ENCODE measurements at regions not wholly inside any gene's neighbourhood (a gene's known extent, or its start where the extent isn't known, plus 50 kb on each side); places are given as distances from the start of the nearest gene placed in this dataset.
"Not testable (repeated sequence)": the region's sequence is repeated elsewhere in the genome, so short reads cannot be mapped to it uniquely, and the experiment has no call there.

DNA sequence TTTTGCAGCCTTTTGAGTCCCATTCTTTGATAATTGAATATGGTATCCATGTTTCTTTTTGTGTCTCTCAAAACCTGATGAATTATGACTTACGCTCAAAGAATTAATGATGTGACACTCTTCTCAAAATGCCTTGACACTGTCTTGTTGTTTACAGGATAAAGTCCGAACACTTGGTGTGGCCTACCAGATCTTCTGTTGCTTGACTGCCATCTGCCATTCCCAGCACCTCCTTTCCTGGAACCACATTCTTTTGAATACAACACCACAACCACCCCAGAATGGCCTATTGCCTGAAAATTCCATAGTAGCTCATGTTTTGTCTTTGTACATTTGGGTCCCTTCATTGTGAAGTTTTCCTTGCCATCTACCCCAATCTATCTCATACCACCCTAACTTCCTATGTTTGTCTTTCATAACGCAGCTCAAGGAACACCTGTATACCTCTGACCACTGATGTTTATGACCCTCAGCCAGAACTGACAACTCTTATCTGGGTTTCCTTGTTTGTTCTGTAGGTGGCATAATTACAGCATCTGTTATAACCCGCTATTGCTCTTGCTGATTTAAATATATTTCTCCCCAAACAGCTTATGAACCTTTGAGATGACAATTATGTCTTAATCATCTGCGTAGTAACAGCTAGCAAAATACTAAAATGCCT, 991.3 kb downstream of the RAB28 start:
- H3K27ac Mint-ChIP-seq: no peak overlapping the region
- POLR2A ChIA-PET: no interaction called here
- peaks cover 6% of the 10 kb centered on the region for H3K9me3 Mint-ChIP-seq (ENCODE audit: low read depth)

DNA sequence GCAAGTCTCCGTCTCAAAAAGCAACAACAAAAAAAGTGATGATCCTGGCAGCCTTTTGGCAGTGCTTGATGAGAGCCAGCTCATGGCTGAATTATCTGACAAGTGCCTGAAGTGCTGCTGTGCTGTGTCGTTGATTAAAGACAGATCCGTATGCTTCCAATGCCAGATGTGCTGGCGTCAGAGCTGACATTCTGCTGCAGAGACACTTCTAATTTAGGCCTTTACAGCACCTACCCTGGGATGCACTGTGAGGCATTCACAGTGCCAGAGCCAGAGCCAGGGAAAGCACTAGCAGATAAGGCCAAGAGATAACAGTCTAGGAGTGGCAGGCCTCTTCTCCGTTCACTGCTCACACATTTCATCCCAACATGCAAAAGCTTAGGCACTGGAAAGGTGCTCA, 995.5 kb downstream of the RAB28 start:
- Mint-ChIP-seq H3K36me3 (ENCODE audit: low read depth) (no peaks in the 10 kb centered on the region), H3K27ac (no peak overlapping the region), H3K4me1 (no peaks in the 10 kb centered on the region), H3K4me3 (no peak overlapping the region), H3K27me3 (peaks cover 2% of the 10 kb centered on the region), H3K9me3 (ENCODE audit: low read depth) (peaks cover 10% of the 10 kb centered on the region)
- intact Hi-C loops (cut with DNase I, micrococcal nuclease): no loop called here
- ChIA-PET CTCF (interaction anchor here (0.7 kb wide), 1 partner anchor 8 kb away, joined by 3 read pairs; no protein-coding TSS in a partner anchor), POLR2A (no interaction called here)
- ATAC-seq (no peak), DNase-seq (no peak)

More for the DNA sequence above, 991.3 kb downstream of the RAB28 start:
- Mint-ChIP-seq H3K27me3 (no peaks in the 10 kb centered on the region), H3K36me3 (ENCODE audit: low read depth) (no peaks in the 10 kb centered on the region), H3K4me3 (no peak overlapping the region), H3K4me1 (no peaks in the 10 kb centered on the region)
- DNase-seq: no peak
- intact Hi-C loops (cut with DNase I, micrococcal nuclease): no loop called here
- no peak for ATAC-seq
- CTCF ChIA-PET: interaction anchor here (0.6 kb wide), 1 partner anchor 139 kb away, joined by 3 read pairs; no protein-coding TSS in a partner anchor

DNA sequence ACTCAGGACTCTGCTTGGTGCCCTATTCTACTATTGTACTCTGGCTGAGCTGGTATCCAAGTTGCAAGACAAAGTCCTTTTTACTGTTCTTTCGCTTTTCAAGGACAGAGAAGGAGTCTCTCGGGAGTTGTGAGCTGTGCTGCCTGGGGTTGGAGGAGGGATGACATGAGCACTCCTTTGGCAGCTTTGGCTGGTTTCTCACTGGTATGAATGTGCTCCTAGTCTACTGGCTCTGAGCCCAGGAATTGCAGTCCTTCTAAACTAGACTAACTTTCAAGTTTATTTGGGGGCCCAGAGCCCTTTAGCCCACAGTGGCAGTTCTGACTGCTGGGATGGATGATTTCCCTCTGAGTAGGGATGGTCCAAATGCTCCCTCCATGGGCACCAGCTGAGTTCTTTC, 997.1 kb downstream of the RAB28 start:
- no peak for DNase-seq
- Mint-ChIP-seq H3K4me3 (no peak overlapping the region), H3K36me3 (ENCODE audit: low read depth) (no peaks in the 10 kb centered on the region), H3K27ac (no peak overlapping the region), H3K4me1 (no peaks in the 10 kb centered on the region), H3K9me3 (ENCODE audit: low read depth) (peaks cover 10% of the 10 kb centered on the region), H3K27me3 (peaks cover 2% of the 10 kb centered on the region)
- no peak for ATAC-seq
- ChIA-PET POLR2A (no interaction called here), CTCF (no interaction called here)
- intact Hi-C loops (cut with DNase I, micrococcal nuclease): no loop called here

DNA sequence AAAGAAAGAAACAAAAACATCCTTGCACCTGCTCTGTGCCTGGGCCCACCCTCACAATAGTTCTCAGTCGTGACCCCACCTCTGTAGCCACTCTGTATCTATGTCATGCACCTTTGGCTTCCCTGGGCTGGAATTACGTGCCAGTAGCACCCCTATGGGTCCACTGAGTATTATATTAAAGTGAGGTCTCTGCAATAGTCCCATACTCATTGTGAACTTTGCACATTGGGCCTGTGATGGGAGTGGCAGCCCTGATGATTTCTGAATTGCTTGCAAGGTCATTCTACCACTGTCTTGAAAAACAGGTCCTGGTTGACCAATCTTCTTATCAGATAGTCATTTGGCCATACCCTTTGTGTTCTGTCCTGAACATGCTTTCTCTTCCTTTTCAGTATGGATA, 1012.1 kb downstream of the RAB28 start:
- no peaks in the 10 kb centered on the region for H3K4me1 Mint-ChIP-seq
- no peak for ATAC-seq
- no peak for DNase-seq
- H3K27me3 Mint-ChIP-seq: no peaks in the 10 kb centered on the region
- no peak overlapping the region for H3K4me3 Mint-ChIP-seq
- peaks cover 3% of the 10 kb centered on the region for H3K9me3 Mint-ChIP-seq (ENCODE audit: low read depth)
- no peaks in the 10 kb centered on the region for H3K36me3 Mint-ChIP-seq (ENCODE audit: low read depth)
- no peak overlapping the region for H3K27ac Mint-ChIP-seq
- intact Hi-C loops (cut with DNase I, micrococcal nuclease): no loop called here
- ChIA-PET POLR2A (no interaction called here), CTCF (no interaction called here)

DNA sequence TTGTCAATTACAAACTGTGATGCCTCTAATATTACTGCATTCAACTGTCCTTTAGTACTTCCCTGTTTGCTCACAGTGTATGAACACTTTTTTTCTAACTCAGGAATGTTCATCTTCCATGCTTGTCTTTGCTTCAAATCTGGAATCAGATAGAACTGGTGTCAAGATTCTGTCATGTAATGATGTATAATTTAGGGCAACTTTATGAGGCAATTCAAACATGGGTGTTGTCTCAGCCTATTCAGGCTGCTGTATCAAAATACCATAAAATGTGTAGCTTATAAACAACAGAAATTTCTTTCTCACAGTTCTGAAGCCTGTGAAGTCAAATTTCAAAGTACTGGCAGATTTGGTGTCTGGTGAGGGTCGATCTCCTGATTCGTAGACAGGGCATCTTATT, 1012.9 kb downstream of the RAB28 start:
- H3K9me3 Mint-ChIP-seq (ENCODE audit: low read depth): peaks cover 3% of the 10 kb centered on the region
- H3K4me1 Mint-ChIP-seq: no peaks in the 10 kb centered on the region
- CTCF ChIA-PET: no interaction called here
- intact Hi-C loops (cut with DNase I, micrococcal nuclease): no loop called here
- ATAC-seq (no peak), DNase-seq (no peak)
- POLR2A ChIA-PET: no interaction called here
- no peaks in the 10 kb centered on the region for H3K27me3 Mint-ChIP-seq
- no peaks in the 10 kb centered on the region for H3K36me3 Mint-ChIP-seq (ENCODE audit: low read depth)
- no peak overlapping the region for H3K27ac Mint-ChIP-seq
- H3K4me3 Mint-ChIP-seq: no peak overlapping the region

DNA sequence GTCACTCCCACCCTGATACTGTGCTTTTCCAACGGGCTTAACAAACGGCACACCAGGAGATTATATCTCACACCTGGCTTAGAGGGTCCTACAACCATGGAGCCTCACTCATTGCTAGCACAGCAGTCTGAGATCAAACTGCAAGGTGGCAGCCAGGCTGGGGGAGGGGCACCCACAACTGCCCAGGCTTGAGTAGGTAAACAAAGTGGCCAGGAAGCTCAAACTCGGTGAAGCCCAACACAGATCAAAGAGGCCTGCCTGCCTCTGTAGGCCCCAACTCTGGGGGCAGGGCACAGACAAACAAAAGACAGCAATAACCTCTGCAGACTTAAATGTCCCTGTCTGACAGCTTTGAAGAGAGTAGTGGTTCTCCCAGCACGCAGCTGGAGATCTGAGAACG, 1022.6 kb downstream of the RAB28 start:
- H3K4me3 Mint-ChIP-seq; H3K27ac Mint-ChIP-seq; DNase-seq; POLR2A ChIA-PET; CTCF ChIA-PET; H3K27me3 Mint-ChIP-seq; ATAC-seq; H3K4me1 Mint-ChIP-seq; intact Hi-C loops (cut with DNase I, micrococcal nuclease); H3K36me3 Mint-ChIP-seq (ENCODE audit: low read depth): not testable (repeated sequence)
- peaks cover 10% of the 10 kb centered on the region for H3K9me3 Mint-ChIP-seq (ENCODE audit: low read depth)

DNA sequence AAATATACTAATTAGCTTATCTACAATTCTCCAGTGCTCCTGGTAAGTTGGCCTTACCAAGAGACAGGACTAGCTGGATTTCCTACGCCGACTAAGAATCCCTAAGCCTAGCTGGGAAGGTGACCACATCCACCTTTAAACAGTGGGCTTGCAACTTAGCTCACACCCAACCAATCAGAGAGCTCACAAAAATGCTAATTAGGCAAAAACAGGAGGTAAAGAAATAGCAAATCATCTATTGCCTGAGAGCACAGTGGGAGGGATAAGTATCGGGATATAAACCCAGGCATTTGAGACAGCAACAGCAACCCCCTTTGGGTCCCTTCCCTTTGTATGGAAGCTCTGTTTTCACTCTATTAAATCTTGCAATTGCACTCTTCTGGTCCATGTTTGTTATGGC, 1025.0 kb downstream of the RAB28 start:
- Mint-ChIP-seq H3K36me3 (ENCODE audit: low read depth) (peaks cover 3% of the 10 kb centered on the region), H3K4me3 (no peak overlapping the region), H3K27ac (no peak overlapping the region), H3K27me3 (no peaks in the 10 kb centered on the region), H3K9me3 (ENCODE audit: low read depth) (peaks cover 5% of the 10 kb centered on the region), H3K4me1 (no peaks in the 10 kb centered on the region)
- no peak for ATAC-seq
- intact Hi-C loops (cut with DNase I, micrococcal nuclease): no loop called here
- POLR2A ChIA-PET: no interaction called here
- DNase-seq: no peak
- CTCF ChIA-PET: interaction anchor here (0.8 to 0.9 kb wide), 2 partner anchors 23 to 33 kb away, joined by 3 read pairs; no protein-coding TSS in a partner anchor

DNA sequence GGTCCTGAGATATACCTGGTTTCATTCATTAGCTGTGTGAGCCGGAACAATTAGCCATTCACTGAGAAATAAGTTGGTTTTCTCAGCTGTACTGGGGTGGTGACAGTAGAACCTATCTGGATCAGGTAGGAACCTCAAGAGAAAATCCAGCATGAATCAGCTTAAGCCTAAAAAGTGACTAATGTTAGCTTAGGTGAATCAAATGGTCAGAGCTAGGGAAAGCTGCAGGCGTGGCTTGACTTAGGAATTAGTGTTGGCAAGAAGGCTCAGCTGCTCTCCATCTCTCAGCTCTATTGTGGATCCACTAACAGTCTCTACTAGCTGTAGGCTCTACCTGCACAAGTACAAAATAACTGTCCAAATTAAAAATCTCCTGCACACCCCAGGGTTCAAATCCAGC, 1025.5 kb downstream of the RAB28 start:
- H3K27me3 Mint-ChIP-seq: no peaks in the 10 kb centered on the region
- CTCF ChIA-PET: interaction anchor here (0.8 to 0.9 kb wide), 2 partner anchors 22 to 34 kb away, joined by 3 read pairs; no protein-coding TSS in a partner anchor
- peaks cover 3% of the 10 kb centered on the region for H3K36me3 Mint-ChIP-seq (ENCODE audit: low read depth)
- no peaks in the 10 kb centered on the region for H3K4me1 Mint-ChIP-seq
- H3K4me3 Mint-ChIP-seq: no peak overlapping the region
- POLR2A ChIA-PET: no interaction called here
- ATAC-seq (no peak), DNase-seq (no peak)
- intact Hi-C loops (cut with DNase I, micrococcal nuclease): no loop called here
- peaks cover 5% of the 10 kb centered on the region for H3K9me3 Mint-ChIP-seq (ENCODE audit: low read depth)
- no peak overlapping the region for H3K27ac Mint-ChIP-seq

DNA sequence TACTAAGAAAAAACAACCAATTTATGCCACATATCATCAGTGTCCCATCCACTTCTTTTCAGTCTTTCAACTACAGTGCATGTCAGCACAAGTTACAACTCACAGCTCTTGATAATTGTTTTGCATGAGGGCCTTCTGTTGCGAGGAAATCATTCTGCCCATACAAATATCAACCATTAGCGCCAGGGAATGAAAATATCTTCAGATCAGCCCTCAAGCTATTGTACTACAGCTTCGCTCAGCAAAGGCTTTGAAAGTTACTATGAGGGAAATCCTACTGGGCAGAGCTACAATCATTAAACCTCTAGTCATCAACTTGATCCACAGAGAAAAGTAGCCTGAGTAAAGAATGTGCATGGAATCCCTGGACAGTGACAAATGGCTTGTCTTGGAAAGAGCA, 1023.6 kb upstream of the HS3ST1 start:
- DNase-seq: no peak
- no peaks in the 10 kb centered on the region for H3K27me3 Mint-ChIP-seq
- intact Hi-C loops (cut with DNase I, micrococcal nuclease): no loop called here
- H3K36me3 Mint-ChIP-seq (ENCODE audit: low read depth): no peaks in the 10 kb centered on the region
- H3K9me3 Mint-ChIP-seq (ENCODE audit: low read depth): peaks cover 17% of the 10 kb centered on the region
- no peaks in the 10 kb centered on the region for H3K4me1 Mint-ChIP-seq
- POLR2A ChIA-PET: no interaction called here
- ATAC-seq: no peak
- H3K27ac Mint-ChIP-seq: no peak overlapping the region
- no peak overlapping the region for H3K4me3 Mint-ChIP-seq
- CTCF ChIA-PET: no interaction called here

DNA sequence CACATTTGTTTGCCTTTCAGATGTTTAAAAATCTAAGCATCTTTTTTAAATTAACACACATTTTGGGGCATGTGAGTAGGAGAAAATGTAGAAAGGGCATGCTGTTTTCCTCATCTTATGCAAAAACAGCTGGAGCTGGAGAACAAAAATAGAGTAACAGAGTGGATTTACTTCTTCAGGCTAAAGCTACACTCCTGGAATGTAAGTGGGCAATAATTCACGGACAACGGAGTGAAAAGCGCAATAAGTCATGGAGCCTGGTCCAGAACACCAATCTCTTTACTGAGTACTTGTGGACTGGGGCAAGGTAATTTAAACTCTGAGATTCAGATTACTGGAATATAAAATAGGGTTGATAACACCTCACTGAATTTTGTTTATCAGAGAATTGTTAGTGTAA, 1018.8 kb upstream of the HS3ST1 start:
- intact Hi-C loops (cut with DNase I, micrococcal nuclease): no loop called here

DNA sequence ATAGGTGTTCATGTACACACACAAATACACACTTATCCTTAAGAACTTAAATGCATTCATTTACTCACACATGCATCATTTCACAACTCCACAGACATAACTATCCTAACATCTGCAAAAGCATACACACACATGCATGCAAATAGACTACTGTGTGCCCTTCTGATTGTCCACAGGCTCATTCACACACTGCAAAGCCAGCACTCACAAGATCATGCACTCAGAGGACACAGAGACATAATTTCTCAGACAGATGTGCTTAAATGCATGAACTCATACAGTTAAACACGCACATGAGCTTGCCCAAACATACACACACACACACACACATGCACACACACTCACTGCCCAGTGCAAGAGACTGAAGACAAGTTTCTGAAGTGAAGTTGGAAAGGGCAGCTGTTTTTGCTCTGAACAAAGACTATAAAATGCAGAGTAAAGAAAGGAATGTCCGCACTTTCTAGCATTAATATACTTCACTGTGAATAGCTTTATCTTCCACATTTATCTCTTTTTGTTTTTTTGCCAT, 1018.0 kb upstream of the HS3ST1 start:
- peaks cover 2% of the 10 kb centered on the region for H3K27me3 Mint-ChIP-seq
- no peaks in the 10 kb centered on the region for H3K4me1 Mint-ChIP-seq
- CTCF ChIA-PET: interaction anchor here (0.8 kb wide), 1 partner anchor 819 kb away, joined by 3 read pairs; no protein-coding TSS in a partner anchor
- POLR2A ChIA-PET: no interaction called here
- H3K27ac Mint-ChIP-seq: no peak overlapping the region
- H3K36me3 Mint-ChIP-seq (ENCODE audit: low read depth): no peaks in the 10 kb centered on the region
- no peak overlapping the region for H3K4me3 Mint-ChIP-seq
- H3K9me3 Mint-ChIP-seq (ENCODE audit: low read depth): peaks cover 20% of the 10 kb centered on the region
- intact Hi-C loops (cut with DNase I, micrococcal nuclease): no loop called here
- ATAC-seq (no peak), DNase-seq (no peak)

More for the DNA sequence above, 1018.8 kb upstream of the HS3ST1 start:
- ATAC-seq: no peak
- CTCF ChIA-PET: interaction anchor here (0.8 to 1.0 kb wide), 2 partner anchors 186 to 819 kb away, joined by 3 read pairs; no protein-coding TSS in a partner anchor
- Mint-ChIP-seq H3K27ac (no peak overlapping the region), H3K9me3 (ENCODE audit: low read depth) (peaks cover 20% of the 10 kb centered on the region), H3K36me3 (ENCODE audit: low read depth) (no peaks in the 10 kb centered on the region), H3K4me3 (no peak overlapping the region), H3K27me3 (peaks cover 2% of the 10 kb centered on the region), H3K4me1 (no peaks in the 10 kb centered on the region)
- POLR2A ChIA-PET: no interaction called here
- no peak for DNase-seq

DNA sequence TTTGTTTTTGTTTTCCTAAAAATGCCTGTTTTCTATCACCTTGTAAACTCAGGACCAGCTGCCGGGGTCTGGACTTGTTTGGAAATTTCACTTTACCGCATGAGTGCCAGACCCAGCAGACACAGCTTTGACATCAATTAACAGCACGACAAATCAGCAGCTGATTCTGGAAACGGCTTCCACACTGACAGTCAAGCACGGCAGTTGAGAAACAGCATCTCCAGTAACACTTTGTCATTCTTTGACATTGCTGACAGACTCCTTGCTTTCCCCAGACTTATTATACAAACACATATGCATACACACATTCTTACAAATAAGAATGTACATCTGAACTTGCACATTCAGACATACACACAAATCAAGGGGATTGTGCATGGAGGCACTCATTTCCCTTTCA, 1017.6 kb upstream of the HS3ST1 start:
- Mint-ChIP-seq H3K4me3 (no peak overlapping the region), H3K9me3 (ENCODE audit: low read depth) (peaks cover 16% of the 10 kb centered on the region), H3K27ac (no peak overlapping the region), H3K27me3 (peaks cover 2% of the 10 kb centered on the region), H3K4me1 (no peaks in the 10 kb centered on the region), H3K36me3 (ENCODE audit: low read depth) (no peaks in the 10 kb centered on the region)
- POLR2A ChIA-PET: no interaction called here
- no peak for DNase-seq
- intact Hi-C loops (cut with DNase I, micrococcal nuclease): no loop called here
- CTCF ChIA-PET: no interaction called here
- no peak for ATAC-seq

All from activated CD4-positive, alpha-beta T cell treated with anti-CD3 and anti-CD28 coated beads for 36 hours (primary cell).